Left lung (tissue), 4 donors: ENCODE measurements at regions not wholly inside any gene's neighbourhood (a gene's known extent, or its start where the extent isn't known, plus 50 kb on each side); places are given as distances from the start of the nearest gene placed in this dataset.

Experiments
- ATAC-seq: fragments of 200-7000 bp; cut with Tn5 transposase; one replicate; pipeline ENCODE4 v1.9.1; 2020; ENCODE audit warnings: moderate library complexity
- DNase-seq, 4 donors: peaks; one replicate each; pipeline ENCODE4 v3.0.0-alpha.2; 2013 to 2020
- H3K27ac ChIP-seq, 2 donors: fragments of 200-600 bp; sonication (generic) in 1 of 2; one replicate each; pipeline versions ENCODE4 v1.5.0 to v1.8.0; 2020 to 2021
- H3K27me3 ChIP-seq, 2 donors: fragments of 200-600 bp; sonication (generic) in 1 of 2; one replicate each; pipeline versions ENCODE4 v1.5.0 to v1.8.0; 2020 to 2021
- H3K36me3 ChIP-seq, 2 donors: fragments of 200-600 bp; sonication (generic) in 1 of 2; one replicate each; pipeline versions ENCODE4 v1.5.0 to v1.8.0; 2020 to 2021
- H3K4me1 ChIP-seq, 2 donors: fragments of 200-600 bp; one replicate each; pipeline ENCODE4 v1.8.0; 2021
- H3K4me3 ChIP-seq, 2 donors: fragments of 200-600 bp; sonication (generic) in 1 of 2; one replicate each; pipeline versions ENCODE4 v1.5.0 to v1.8.0; 2020 to 2021; ENCODE audit warnings: mild to moderate bottlenecking in 1 of 2
- H3K9me3 ChIP-seq, 2 donors: fragments of 200-600 bp; sonication (generic) in 1 of 2; one replicate each; pipeline versions ENCODE4 v1.5.0 to v1.8.0; 2020 to 2021
- CTCF ChIP-seq, 2 donors: fragments of 200-600 bp; sonication (generic) in 1 of 2; IDR thresholded peaks; one replicate each; pipeline versions ENCODE4 v1.5.0 to v1.8.0; 2021; ENCODE audit warnings: antibody characterized with exemption in 2 of 2
- intact Hi-C, 2 donors: fragments of 100-400 bp; cut with DNase I; formaldehyde crosslinking; loops; one replicate each; pipeline versions ENCODE4 v1.11.2 to v1.14.2; 2022
- donor health status: DM: no; HTN: yes; CAD: no.
- donor health status: DM: no; HTN: no; CAD: no.

GRCh38 chr6:43970068-43970912, 157.0 kb downstream of the MRPL14 start:
- no peak for ATAC-seq
- Histone ChIP-seq H3K4me3 (no peak overlapping the region), H3K27me3 (no peaks in the 10 kb centered on the region), H3K36me3 (no peaks in the 10 kb centered on the region), H3K27ac (no peak overlapping the region), H3K4me1 (peaks cover 15 to 17% of the 10 kb centered on the region in 2 donors), H3K9me3 (no peaks in the 10 kb centered on the region)
- intact Hi-C loops: no loop called here
- TF ChIP-seq CTCF (IDR thresholded peaks at IDR 0.05): no peak
- no peak for DNase-seq

GRCh38 chr6:43969158-43969981, 157.9 kb downstream of the MRPL14 start:
- no peaks in the 10 kb centered on the region for H3K36me3 ChIP-seq
- no peaks in the 10 kb centered on the region for H3K27me3 ChIP-seq
- ATAC-seq (no peak), DNase-seq (no peak)
- intact Hi-C loops: no loop called here
- H3K9me3 ChIP-seq: no peaks in the 10 kb centered on the region
- no peak overlapping the region for H3K27ac ChIP-seq
- peaks cover 15 to 17% of the 10 kb centered on the region in 2 donors for H3K4me1 ChIP-seq
- no peak overlapping the region for H3K4me3 ChIP-seq
- TF ChIP-seq CTCF (IDR thresholded peaks at IDR 0.05): no peak

GRCh38 chr6:43968110-43968965, 158.9 kb downstream of the MRPL14 start:
- no peak for DNase-seq

GRCh38 chr6:43967719-43968091, 159.5 kb downstream of the MRPL14 start:
- H3K9me3 ChIP-seq: no peaks in the 10 kb centered on the region
- H3K27ac ChIP-seq: no peak overlapping the region
- DNase-seq (no peak), ATAC-seq (no peak)
- no peaks in the 10 kb centered on the region for H3K27me3 ChIP-seq
- H3K4me1 ChIP-seq: peaks cover 7 to 8% of the 10 kb centered on the region in 2 donors
- H3K36me3 ChIP-seq: no peaks in the 10 kb centered on the region
- intact Hi-C loops: no loop called here
- no peak for TF ChIP-seq CTCF (IDR thresholded peaks at IDR 0.05)
- H3K4me3 ChIP-seq: no peak overlapping the region

More at GRCh38 chr6:43968110-43968965, 158.9 kb downstream of the MRPL14 start:
- TF ChIP-seq CTCF (IDR thresholded peaks at IDR 0.05): no peak
- H3K4me1 ChIP-seq: peaks cover 13 to 15% of the 10 kb centered on the region in 2 donors
- no peak for ATAC-seq
- H3K4me3 ChIP-seq: no peak overlapping the region
- H3K9me3 ChIP-seq: no peaks in the 10 kb centered on the region
- H3K36me3 ChIP-seq: no peaks in the 10 kb centered on the region
- no peak overlapping the region for H3K27ac ChIP-seq
- H3K27me3 ChIP-seq: no peaks in the 10 kb centered on the region
- intact Hi-C loops: no loop called here
